ENCODE measurements at regions not wholly inside any gene's neighbourhood (a gene's known extent, or its start where the extent isn't known, plus 50 kb on each side); places are given as distances from the start of the nearest gene placed in this dataset.

GRCh38 chr2:239696559-239697207 is 295.9 kb upstream of the HDAC4 start:
- no peaks in the 10 kb centered on the region for H4K20me1 ChIP-seq (ENCODE audit: low read depth)
- Mint-ChIP-seq H3K4me1 (peaks cover 4% of the 10 kb centered on the region), H3K9me3 (peaks cover 4% of the 10 kb centered on the region), H3K4me3 (no peak overlapping the region), H3K27ac (no peak overlapping the region), H3K27me3 (ENCODE audit: insufficient read depth, low read depth) (peaks cover 10% of the 10 kb centered on the region), H3K36me3 (no peaks in the 10 kb centered on the region)
- no peaks in the 10 kb centered on the region for H3K27me3 ChIP-seq
- TF ChIP-seq EZH2 (IDR thresholded peaks at IDR 0.05) (no peak), CTCF (IDR thresholded peaks at IDR 0.05) (no peak), EZH2phosphoT487 (IDR thresholded peaks at IDR 0.05) (no peak)
- DNase-seq (ENCODE audit: low spot score) = no peak
- H3K4me3 ChIP-seq = no peak overlapping the region
- H3K4me2 ChIP-seq = no peak overlapping the region
- H3F3A ChIP-seq (ENCODE audit: low read depth) = no peaks in the 10 kb centered on the region
- no peak overlapping the region for H3K27ac ChIP-seq
- H3K9ac ChIP-seq = no peak overlapping the region
- no peaks in the 10 kb centered on the region for H3K4me1 ChIP-seq
- no peaks in the 10 kb centered on the region for H3K36me3 ChIP-seq
- H3K9me3 ChIP-seq (ENCODE audit: low read depth) = no peaks in the 10 kb centered on the region
- H3K79me2 ChIP-seq (ENCODE audit: low read depth) = no peaks in the 10 kb centered on the region
- H2AFZ ChIP-seq (replicated peaks) = no peak overlapping the region

GRCh38 chr2:239695728-239696240 is 295.0 kb upstream of the HDAC4 start:
- no peak for DNase-seq (ENCODE audit: low spot score)
- Histone ChIP-seq H4K20me1 (ENCODE audit: low read depth) (no peaks in the 10 kb centered on the region), H3K4me1 (no peaks in the 10 kb centered on the region), H3K79me2 (ENCODE audit: low read depth) (no peaks in the 10 kb centered on the region), H3K27ac (no peak overlapping the region), H3K36me3 (no peaks in the 10 kb centered on the region), H3K27me3 (no peaks in the 10 kb centered on the region), H3K9ac (no peak overlapping the region), H3K9me3 (ENCODE audit: low read depth) (no peaks in the 10 kb centered on the region), H3K4me3 (no peak overlapping the region), H3F3A (ENCODE audit: low read depth) (no peaks in the 10 kb centered on the region), H3K4me2 (no peak overlapping the region), H2AFZ (replicated peaks) (no peak overlapping the region)
- Mint-ChIP-seq H3K9me3 (peaks cover 4% of the 10 kb centered on the region), H3K4me1 (peaks cover 7% of the 10 kb centered on the region), H3K36me3 (no peaks in the 10 kb centered on the region), H3K27ac (no peak overlapping the region), H3K27me3 (ENCODE audit: insufficient read depth, low read depth) (peaks cover 10% of the 10 kb centered on the region), H3K4me3 (no peak overlapping the region)
- TF ChIP-seq CTCF (IDR thresholded peaks at IDR 0.05) (no peak), EZH2phosphoT487 (IDR thresholded peaks at IDR 0.05) (no peak), EZH2 (IDR thresholded peaks at IDR 0.05) (no peak)

GRCh38 chr2:239695106-239695727 is 294.4 kb upstream of the HDAC4 start:
- H3K36me3 ChIP-seq = no peaks in the 10 kb centered on the region
- H3K4me3 Mint-ChIP-seq = no peak overlapping the region
- peaks cover 10% of the 10 kb centered on the region for H3K27me3 Mint-ChIP-seq (ENCODE audit: insufficient read depth, low read depth)
- no peak for TF ChIP-seq EZH2 (IDR thresholded peaks at IDR 0.05)
- TF ChIP-seq EZH2phosphoT487 (IDR thresholded peaks at IDR 0.05) = no peak
- TF ChIP-seq CTCF (IDR thresholded peaks at IDR 0.05) = no peak
- no peaks in the 10 kb centered on the region for H3K9me3 ChIP-seq (ENCODE audit: low read depth)
- H4K20me1 ChIP-seq (ENCODE audit: low read depth) = no peaks in the 10 kb centered on the region
- H3K4me1 ChIP-seq = no peaks in the 10 kb centered on the region
- no peak overlapping the region for H3K4me3 ChIP-seq
- peaks cover 4% of the 10 kb centered on the region for H3K9me3 Mint-ChIP-seq
- no peak overlapping the region for H3K27ac ChIP-seq
- H3K36me3 Mint-ChIP-seq = no peaks in the 10 kb centered on the region
- no peak overlapping the region for H2AFZ ChIP-seq (replicated peaks)
- H3F3A ChIP-seq (ENCODE audit: low read depth) = no peaks in the 10 kb centered on the region
- H3K4me2 ChIP-seq = no peak overlapping the region
- H3K4me1 Mint-ChIP-seq = peaks cover 7% of the 10 kb centered on the region
- H3K79me2 ChIP-seq (ENCODE audit: low read depth) = no peaks in the 10 kb centered on the region
- H3K27ac Mint-ChIP-seq = no peak overlapping the region
- no peak for DNase-seq (ENCODE audit: low spot score)
- no peak overlapping the region for H3K9ac ChIP-seq
- no peaks in the 10 kb centered on the region for H3K27me3 ChIP-seq

Measured in neural progenitor cell (in vitro differentiated cells).